ENCODE measurements at regions not wholly inside any gene's neighbourhood (a gene's known extent, or its start where the extent isn't known, plus 50 kb on each side); places are given as distances from the start of the nearest gene placed in this dataset.

DNA sequence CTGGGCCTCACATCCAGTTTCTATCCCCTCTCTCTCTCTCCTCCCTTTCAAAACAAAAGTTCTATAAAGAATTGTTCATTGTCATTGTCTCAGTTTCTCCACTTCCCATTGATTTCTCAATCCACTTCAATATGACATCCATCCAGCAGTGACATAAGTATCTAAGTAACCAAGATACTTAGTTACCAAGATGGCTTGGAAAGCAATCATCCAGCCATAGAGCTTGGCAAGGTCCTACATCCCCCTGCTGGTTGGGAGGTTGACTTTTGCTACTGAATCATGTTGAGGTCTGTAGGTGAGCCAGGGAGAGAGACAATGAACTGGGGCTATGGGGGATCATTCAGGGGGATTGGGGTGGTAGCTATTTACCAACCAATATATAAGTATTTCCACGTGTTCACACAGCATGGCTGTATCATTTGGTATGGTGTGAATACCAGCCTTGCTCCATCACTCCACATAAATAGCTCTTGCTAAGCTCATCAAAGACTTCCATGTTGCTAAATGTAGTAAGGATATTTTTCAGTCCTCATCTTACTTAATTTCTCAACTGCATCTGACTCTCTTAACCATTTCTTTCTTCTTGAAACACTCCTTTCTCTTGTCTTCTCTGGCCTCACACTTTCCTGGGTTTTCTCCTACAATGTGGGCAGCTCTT, 58.8 kb upstream of the NTRK3 start:
- DNase-seq (ENCODE audit: low spot score) = no peak

DNA sequence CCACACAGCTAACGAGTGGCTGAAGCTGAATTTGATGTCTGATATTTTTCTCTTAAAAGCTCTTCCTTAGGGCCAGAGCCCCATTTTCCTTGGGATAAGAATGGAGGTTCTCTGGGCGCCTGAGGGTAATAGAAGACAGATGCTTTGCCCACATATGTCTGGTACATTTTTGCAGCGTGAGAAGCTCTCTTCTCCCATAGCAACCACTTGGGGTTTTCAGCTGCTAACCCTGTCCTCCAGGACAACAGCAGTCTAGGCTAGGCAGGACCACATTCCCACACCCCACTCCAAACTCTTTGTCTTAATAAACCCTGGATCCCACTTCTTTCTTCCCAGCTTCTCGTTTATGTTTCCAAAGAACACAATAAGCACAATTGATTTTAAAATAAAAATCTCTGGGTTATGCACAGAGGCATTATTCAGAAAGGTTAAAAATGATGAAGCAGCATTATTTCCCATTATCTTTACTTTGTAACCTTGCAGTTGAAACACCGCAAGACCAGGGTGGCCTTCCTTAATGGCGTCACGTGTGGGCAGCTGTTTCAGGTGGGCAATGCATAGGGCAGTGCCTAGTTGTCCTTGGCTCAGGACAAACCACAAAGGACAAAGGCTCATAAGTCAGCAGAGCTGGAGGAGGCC, 56.5 kb upstream of the NTRK3 start:
- no peak for DNase-seq (ENCODE audit: low spot score)

DNA sequence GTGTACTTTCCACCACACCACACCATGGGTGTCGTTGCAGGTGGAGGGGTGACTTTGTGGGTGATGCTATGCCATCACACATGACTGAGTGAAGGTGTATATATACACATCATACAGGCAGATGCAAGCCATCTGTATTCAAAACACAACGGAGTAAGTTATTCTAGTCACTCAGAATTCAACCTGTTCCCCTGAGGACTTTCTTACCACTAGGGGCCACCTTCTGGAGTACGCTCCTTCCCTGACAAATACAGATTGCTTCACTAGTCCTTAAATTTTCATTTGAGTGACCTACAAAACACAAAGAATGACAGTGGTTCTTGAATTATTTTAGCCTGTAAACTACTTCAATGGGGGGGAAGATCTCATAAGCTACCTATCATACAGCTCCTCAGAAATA, 52.8 kb upstream of the NTRK3 start:
- DNase-seq (ENCODE audit: low spot score) = no peak

DNA sequence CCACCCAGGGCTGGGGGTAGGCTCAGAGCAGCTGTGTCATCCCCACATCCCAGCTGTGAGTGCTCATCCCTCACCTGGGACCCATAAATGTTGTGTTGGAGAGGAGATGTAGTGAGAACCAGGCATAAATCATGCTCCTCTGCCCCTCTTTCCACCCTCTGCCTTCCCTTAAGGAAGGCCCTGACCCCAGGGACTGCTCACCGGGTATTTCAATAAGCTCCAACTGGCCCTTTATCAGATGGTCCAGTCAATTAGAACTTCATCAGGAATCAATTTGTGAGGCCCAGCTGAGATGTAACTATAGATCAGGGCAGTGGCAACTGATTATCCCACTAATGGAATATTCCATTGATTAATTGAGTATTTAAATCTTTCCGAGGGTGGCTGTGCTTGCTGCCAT, 50.8 kb upstream of the NTRK3 start:
- no peak for DNase-seq (ENCODE audit: low spot score)
